ENCODE measurements at regions not wholly inside any gene's neighbourhood (a gene's known extent, or its start where the extent isn't known, plus 50 kb on each side); places are given as distances from the start of the nearest gene placed in this dataset.

DNA sequence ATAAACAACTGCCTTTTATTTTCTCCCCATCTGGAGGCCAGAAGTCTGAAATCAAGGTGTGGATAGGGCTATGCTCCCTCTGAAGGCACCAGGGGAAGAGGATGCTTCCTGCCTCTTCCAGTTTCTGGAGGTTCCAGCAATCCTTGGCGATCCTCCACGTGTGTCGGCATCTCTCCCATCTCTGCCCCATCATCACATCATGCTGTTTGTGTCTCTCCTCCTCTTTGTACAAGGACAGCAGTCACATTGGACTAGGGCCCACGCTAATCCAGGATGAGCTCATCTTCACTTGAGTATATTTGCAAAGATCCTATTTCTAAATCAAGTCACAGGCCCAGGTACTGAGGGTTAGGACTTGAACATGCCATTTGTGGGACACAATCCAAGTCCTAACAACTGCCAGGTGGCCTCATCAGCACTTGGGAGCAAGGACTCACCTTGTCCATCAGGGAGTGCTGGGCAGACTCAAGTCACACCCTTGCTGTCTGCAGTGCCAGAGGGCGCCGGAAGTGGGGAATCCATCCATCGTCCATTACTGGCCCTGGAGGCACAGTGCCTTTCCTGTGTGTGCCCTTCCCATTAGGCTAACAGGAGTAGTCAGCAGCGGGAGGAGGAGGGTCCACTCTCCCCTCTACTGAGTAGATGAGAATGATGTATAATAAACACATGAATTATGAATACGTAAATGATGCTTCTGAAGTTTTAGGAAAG lies 185.4 kb upstream of the AJAP1 start:
- H2BK20ac ChIP-seq (ENCODE audit: low read depth, low read length) = no peak overlapping the region
- no peak overlapping the region for H4K91ac ChIP-seq (ENCODE audit: insufficient read depth, low read depth, low read length)
- H4K20me1 ChIP-seq (ENCODE audit: insufficient read depth, low read length) = no peaks in the 10 kb centered on the region
- H3K4me1 ChIP-seq (ENCODE audit: control insufficient read depth, insufficient read depth, low read length) = no peaks in the 10 kb centered on the region
- H3K36me3 ChIP-seq (ENCODE audit: control insufficient read depth, insufficient read depth, low read length) = no peaks in the 10 kb centered on the region
- H2AFZ ChIP-seq (replicated peaks; ENCODE audit: low read length, poor library complexity) = no peak overlapping the region
- 63% methylated on average over 2 of the region's 9 CpGs; no CpG with 5 or more reads in 1 of the 2 experiments for WGBS, 2 experiments (ENCODE audit: extremely low coverage in 2 of 2, insufficient read length in 1 of 2)
- H3K27ac ChIP-seq (ENCODE audit: insufficient read depth, low read length) = no peak overlapping the region
- no peak for DNase-seq
- no peak overlapping the region for H3K9ac ChIP-seq (ENCODE audit: low read depth, low read length)
- H2AK5ac ChIP-seq (ENCODE audit: low read depth, low read length) = no peak overlapping the region
- H4K8ac ChIP-seq (ENCODE audit: low read depth in 2 of 2, low read length in 2 of 2) = no peak overlapping the region
- BruUV-seq (replicated peaks) = no TSS peak
- no peak overlapping the region for H2AK9ac ChIP-seq (replicated peaks; ENCODE audit: low read depth, low read length, poor library complexity)
- H2BK15ac ChIP-seq (ENCODE audit: low read depth, low read length) = no peak overlapping the region
- no peak overlapping the region for H3K4ac ChIP-seq (ENCODE audit: low read depth, low read length)
- no peak overlapping the region for H4K5ac ChIP-seq (ENCODE audit: low read depth, low read length)
- in situ Hi-C loops (cut with MboI; ENCODE audit: low sequenced_read_pairs) (no loop called here), intact Hi-C loops (cut with micrococcal nuclease) (no loop called here), dilution Hi-C loops (cut with HindIII; ENCODE audit: low sequenced_read_pairs, unreplicated experiment) (no loop called here)
- H3K4me3 ChIP-seq (ENCODE audit: insufficient read depth, low read depth, low read length) = no peak overlapping the region
- H3K9me3 ChIP-seq (ENCODE audit: control insufficient read depth, insufficient read depth, low read length) = peaks cover 48% of the 10 kb centered on the region
- ChIA-PET CTCF (no interaction called here), POLR2A (ENCODE audit: unreplicated experiment) (no interaction called here)
- no peak overlapping the region for H3K23ac ChIP-seq (ENCODE audit: low read depth, low read length)
- no peak for ATAC-seq (ENCODE audit: low read depth)
- no peak overlapping the region for H3K18ac ChIP-seq (ENCODE audit: low read depth, low read length)
- H3K27me3 ChIP-seq (ENCODE audit: control insufficient read depth, insufficient read depth, low read length) = no peaks in the 10 kb centered on the region
- no peak overlapping the region for H2BK120ac ChIP-seq (ENCODE audit: low read depth, low read length)
- H3K4me2 ChIP-seq (ENCODE audit: low read depth, low read length) = no peak overlapping the region
- no peak overlapping the region for H3K14ac ChIP-seq (replicated peaks; ENCODE audit: low read depth, low read length)
- no peak overlapping the region for H2BK5ac ChIP-seq (ENCODE audit: low read depth, low read length, poor library complexity, severe bottlenecking)
- H3K56ac ChIP-seq (ENCODE audit: extremely low read depth, insufficient read depth, low read length) = no peak overlapping the region
- H3K9me1 ChIP-seq (ENCODE audit: insufficient read depth, low read length) = no peaks in the 10 kb centered on the region
- no peaks in the 10 kb centered on the region for H3K79me1 ChIP-seq (ENCODE audit: low read depth in 1 of 2, low read length in 2 of 2)
- TF ChIP-seq RFX5 (IDR thresholded peaks at IDR 0.05; ENCODE audit: low read depth, low read length) (no peak), RAD21 (IDR thresholded peaks at IDR 0.05; ENCODE audit: low read length) (no peak), NFE2L2 (IDR thresholded peaks at IDR 0.05; ENCODE audit: low read depth, low read length) (no peak), MAZ (IDR thresholded peaks at IDR 0.05; ENCODE audit: borderline replicate concordance, low read depth, low read length) (no peak), CEBPB (IDR thresholded peaks at IDR 0.05; ENCODE audit: low read depth, low read length) (no peak), POLR2A (IDR thresholded peaks at IDR 0.05; ENCODE audit: low read depth, low read length) (no peak), RCOR1 (IDR thresholded peaks at IDR 0.05; ENCODE audit: insufficient replicate concordance, low read length) (no peak), MAFK (IDR thresholded peaks at IDR 0.05; ENCODE audit: low read depth, low read length) (no peak), CHD1 (IDR thresholded peaks at IDR 0.05; ENCODE audit: low read depth, low read length) (no peak), BHLHE40 (IDR thresholded peaks at IDR 0.05; ENCODE audit: low read depth, low read length) (no peak), MXI1 (IDR thresholded peaks at IDR 0.05; ENCODE audit: borderline replicate concordance, low read depth, low read length) (no peak), SMC3 (IDR thresholded peaks at IDR 0.05; ENCODE audit: low read depth, low read length) (no peak), FOS (IDR thresholded peaks at IDR 0.05; ENCODE audit: low read depth, low read length) (no peak)
- TF ChIP-seq, protein P1, sequence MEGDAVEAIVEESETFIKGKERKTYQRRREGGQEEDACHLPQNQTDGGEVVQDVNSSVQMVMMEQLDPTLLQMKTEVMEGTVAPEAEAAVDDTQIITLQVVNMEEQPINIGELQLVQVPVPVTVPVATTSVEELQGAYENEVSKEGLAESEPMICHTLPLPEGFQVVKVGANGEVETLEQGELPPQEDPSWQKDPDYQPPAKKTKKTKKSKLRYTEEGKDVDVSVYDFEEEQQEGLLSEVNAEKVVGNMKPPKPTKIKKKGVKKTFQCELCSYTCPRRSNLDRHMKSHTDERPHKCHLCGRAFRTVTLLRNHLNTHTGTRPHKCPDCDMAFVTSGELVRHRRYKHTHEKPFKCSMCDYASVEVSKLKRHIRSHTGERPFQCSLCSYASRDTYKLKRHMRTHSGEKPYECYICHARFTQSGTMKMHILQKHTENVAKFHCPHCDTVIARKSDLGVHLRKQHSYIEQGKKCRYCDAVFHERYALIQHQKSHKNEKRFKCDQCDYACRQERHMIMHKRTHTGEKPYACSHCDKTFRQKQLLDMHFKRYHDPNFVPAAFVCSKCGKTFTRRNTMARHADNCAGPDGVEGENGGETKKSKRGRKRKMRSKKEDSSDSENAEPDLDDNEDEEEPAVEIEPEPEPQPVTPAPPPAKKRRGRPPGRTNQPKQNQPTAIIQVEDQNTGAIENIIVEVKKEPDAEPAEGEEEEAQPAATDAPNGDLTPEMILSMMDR (conservative IDR thresholded peaks at IDR 0.05; ENCODE audit: low read depth, low read length) = no peak
- TF ChIP-seq, protein P2, sequence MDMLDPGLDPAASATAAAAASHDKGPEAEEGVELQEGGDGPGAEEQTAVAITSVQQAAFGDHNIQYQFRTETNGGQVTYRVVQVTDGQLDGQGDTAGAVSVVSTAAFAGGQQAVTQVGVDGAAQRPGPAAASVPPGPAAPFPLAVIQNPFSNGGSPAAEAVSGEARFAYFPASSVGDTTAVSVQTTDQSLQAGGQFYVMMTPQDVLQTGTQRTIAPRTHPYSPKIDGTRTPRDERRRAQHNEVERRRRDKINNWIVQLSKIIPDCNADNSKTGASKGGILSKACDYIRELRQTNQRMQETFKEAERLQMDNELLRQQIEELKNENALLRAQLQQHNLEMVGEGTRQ (IDR thresholded peaks at IDR 0.05; ENCODE audit: low read depth, low read length) = no peak
- TF ChIP-seq, protein P3, sequence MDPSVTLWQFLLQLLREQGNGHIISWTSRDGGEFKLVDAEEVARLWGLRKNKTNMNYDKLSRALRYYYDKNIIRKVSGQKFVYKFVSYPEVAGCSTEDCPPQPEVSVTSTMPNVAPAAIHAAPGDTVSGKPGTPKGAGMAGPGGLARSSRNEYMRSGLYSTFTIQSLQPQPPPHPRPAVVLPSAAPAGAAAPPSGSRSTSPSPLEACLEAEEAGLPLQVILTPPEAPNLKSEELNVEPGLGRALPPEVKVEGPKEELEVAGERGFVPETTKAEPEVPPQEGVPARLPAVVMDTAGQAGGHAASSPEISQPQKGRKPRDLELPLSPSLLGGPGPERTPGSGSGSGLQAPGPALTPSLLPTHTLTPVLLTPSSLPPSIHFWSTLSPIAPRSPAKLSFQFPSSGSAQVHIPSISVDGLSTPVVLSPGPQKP (IDR thresholded peaks at IDR 0.05; ENCODE audit: borderline replicate concordance, low read depth, low read length) = no peak
